Activated naive CD8-positive, alpha-beta T cell treated with anti-CD3 and anti-CD28 coated beads for 36 hours (primary cell): ENCODE measurements at regions not wholly inside any gene's neighbourhood (a gene's known extent, or its start where the extent isn't known, plus 50 kb on each side); places are given as distances from the start of the nearest gene placed in this dataset.

Source experiments
- DNase-seq: peaks from one replicate; pipeline ENCODE4 v3.0.0; 2021
- H3K27ac Mint-ChIP-seq: one replicate; pipeline ENCODE4 v1.8.0; 2022; ENCODE audit warnings: mild to moderate bottlenecking, moderate library complexity, mixed read lengths
- H3K27me3 Mint-ChIP-seq: one replicate; pipeline ENCODE4 v1.8.0; 2022; ENCODE audit warnings: mild to moderate bottlenecking, mixed read lengths
- H3K36me3 Mint-ChIP-seq: one replicate; pipeline ENCODE4 v1.8.0; 2021; ENCODE audit warnings: mild to moderate bottlenecking, mixed read lengths
- H3K4me1 Mint-ChIP-seq: one replicate; pipeline ENCODE4 v1.8.0; 2021; ENCODE audit warnings: mixed read lengths
- H3K4me3 Mint-ChIP-seq: one replicate; pipeline ENCODE4 v1.8.0; 2022; ENCODE audit warnings: mild to moderate bottlenecking, moderate library complexity, mixed read lengths
- H3K9me3 Mint-ChIP-seq: one replicate; pipeline ENCODE4 v1.8.0; 2022; ENCODE audit warnings: mixed read lengths

GRCh38 chr5:143619040-143619439 is 192.9 kb upstream of the HMHB1 start:
- Mint-ChIP-seq H3K4me1 (no peaks in the 10 kb centered on the region), H3K27me3 (peaks cover 3% of the 10 kb centered on the region), H3K4me3 (no peak overlapping the region), H3K27ac (no peak overlapping the region), H3K36me3 (peaks cover 2% of the 10 kb centered on the region), H3K9me3 (no peaks in the 10 kb centered on the region)
- no peak for DNase-seq

- no peak overlapping the region for H3K4me3 Mint-ChIP-seq
- H3K36me3 Mint-ChIP-seq: peaks cover 2% of the 10 kb centered on the region
- no peaks in the 10 kb centered on the region for H3K9me3 Mint-ChIP-seq
- H3K27ac Mint-ChIP-seq: no peak overlapping the region
- no peak for DNase-seq
- H3K4me1 Mint-ChIP-seq: no peaks in the 10 kb centered on the region
- peaks cover 3% of the 10 kb centered on the region for H3K27me3 Mint-ChIP-seq
These were observed 193.8 kb upstream of the HMHB1 start for GRCh38 chr5:143618141-143618540.

GRCh38 chr5:143614831-143615230 is 197.1 kb upstream of the HMHB1 start:
- DNase-seq: no peak
- no peaks in the 10 kb centered on the region for H3K36me3 Mint-ChIP-seq
- H3K27me3 Mint-ChIP-seq: peaks cover 7% of the 10 kb centered on the region
- H3K9me3 Mint-ChIP-seq: no peaks in the 10 kb centered on the region
- H3K27ac Mint-ChIP-seq: no peak overlapping the region
- H3K4me1 Mint-ChIP-seq: no peaks in the 10 kb centered on the region
- H3K4me3 Mint-ChIP-seq: no peak overlapping the region

- no peak overlapping the region for H3K27ac Mint-ChIP-seq
- H3K27me3 Mint-ChIP-seq: peaks cover 10% of the 10 kb centered on the region
- no peaks in the 10 kb centered on the region for H3K4me1 Mint-ChIP-seq
- peaks cover 5% of the 10 kb centered on the region for H3K9me3 Mint-ChIP-seq
- H3K4me3 Mint-ChIP-seq: no peak overlapping the region
- no peak for DNase-seq
- no peaks in the 10 kb centered on the region for H3K36me3 Mint-ChIP-seq
These were observed 198.6 kb upstream of the HMHB1 start for GRCh38 chr5:143613329-143613728.

- H3K27me3 Mint-ChIP-seq: peaks cover 7% of the 10 kb centered on the region
- peaks cover under 1% of the 10 kb centered on the region for H3K36me3 Mint-ChIP-seq
- peaks cover 6% of the 10 kb centered on the region for H3K4me1 Mint-ChIP-seq
- H3K9me3 Mint-ChIP-seq: peaks cover 7% of the 10 kb centered on the region
- H3K4me3 Mint-ChIP-seq: no peak overlapping the region
- no peak overlapping the region for H3K27ac Mint-ChIP-seq
- no peak for DNase-seq
These were observed 201.0 kb upstream of the HMHB1 start for GRCh38 chr5:143610946-143611345.

GRCh38 chr5:143606043-143606752 is 202.7 kb upstream of the NR3C1 start:
- peaks cover 9% of the 10 kb centered on the region for H3K9me3 Mint-ChIP-seq
- H3K4me3 Mint-ChIP-seq: no peak overlapping the region
- peaks cover 3% of the 10 kb centered on the region for H3K27me3 Mint-ChIP-seq
- peaks cover 22% of the 10 kb centered on the region for H3K4me1 Mint-ChIP-seq
- H3K36me3 Mint-ChIP-seq: peaks cover 3% of the 10 kb centered on the region
- no peak for DNase-seq
- peak overlapping the region; percentile 82 for H3K27ac Mint-ChIP-seq

- Mint-ChIP-seq H3K9me3 (peaks cover 9% of the 10 kb centered on the region), H3K4me3 (peak overlapping the region; percentile 29), H3K27me3 (peaks cover 3% of the 10 kb centered on the region), H3K4me1 (peaks cover 22% of the 10 kb centered on the region), H3K36me3 (peaks cover 3% of the 10 kb centered on the region), H3K27ac (peak overlapping the region; percentile 82)
- no peak for DNase-seq
These were observed 202.0 kb upstream of the NR3C1 start for GRCh38 chr5:143605403-143606005.

- DNase-seq: no peak
- Mint-ChIP-seq H3K4me1 (peaks cover 22% of the 10 kb centered on the region), H3K4me3 (no peak overlapping the region), H3K27me3 (no peaks in the 10 kb centered on the region), H3K36me3 (peaks cover 3% of the 10 kb centered on the region), H3K27ac (no peak overlapping the region), H3K9me3 (peaks cover 4% of the 10 kb centered on the region)
These were observed 198.4 kb upstream of the NR3C1 start for GRCh38 chr5:143601917-143602333.

GRCh38 chr5:143601357-143601756 is 197.9 kb upstream of the NR3C1 start:
- Mint-ChIP-seq H3K27ac (no peak overlapping the region), H3K4me1 (peaks cover 21% of the 10 kb centered on the region), H3K9me3 (peaks cover 4% of the 10 kb centered on the region), H3K36me3 (peaks cover 3% of the 10 kb centered on the region), H3K4me3 (no peak overlapping the region), H3K27me3 (no peaks in the 10 kb centered on the region)
- no peak for DNase-seq

GRCh38 chr5:143600396-143601075 is 197.1 kb upstream of the NR3C1 start:
- H3K27me3 Mint-ChIP-seq: no peaks in the 10 kb centered on the region
- H3K9me3 Mint-ChIP-seq: peaks cover 4% of the 10 kb centered on the region
- H3K27ac Mint-ChIP-seq: no peak overlapping the region
- DNase-seq: no peak
- H3K4me1 Mint-ChIP-seq: peaks cover 16% of the 10 kb centered on the region
- no peak overlapping the region for H3K4me3 Mint-ChIP-seq
- H3K36me3 Mint-ChIP-seq: no peaks in the 10 kb centered on the region

- H3K4me1 Mint-ChIP-seq: peaks cover 6% of the 10 kb centered on the region
- no peak overlapping the region for H3K27ac Mint-ChIP-seq
- H3K27me3 Mint-ChIP-seq: no peaks in the 10 kb centered on the region
- H3K4me3 Mint-ChIP-seq: no peak overlapping the region
- H3K9me3 Mint-ChIP-seq: peaks cover 4% of the 10 kb centered on the region
- no peak for DNase-seq
- H3K36me3 Mint-ChIP-seq: no peaks in the 10 kb centered on the region
These were observed 196.0 kb upstream of the NR3C1 start for GRCh38 chr5:143599474-143599873.

- Mint-ChIP-seq H3K36me3 (no peaks in the 10 kb centered on the region), H3K4me3 (no peak overlapping the region), H3K4me1 (peaks cover 4% of the 10 kb centered on the region), H3K27ac (no peak overlapping the region), H3K9me3 (peaks cover 2% of the 10 kb centered on the region), H3K27me3 (no peaks in the 10 kb centered on the region)
- no peak for DNase-seq
These were observed 193.3 kb upstream of the NR3C1 start for GRCh38 chr5:143596824-143597223.

GRCh38 chr5:143594902-143595818 is 191.7 kb upstream of the NR3C1 start:
- Mint-ChIP-seq H3K36me3 (no peaks in the 10 kb centered on the region), H3K27me3 (no peaks in the 10 kb centered on the region), H3K4me3 (no peak overlapping the region), H3K27ac (no peak overlapping the region), H3K4me1 (peaks cover 4% of the 10 kb centered on the region), H3K9me3 (peaks cover 2% of the 10 kb centered on the region)
- DNase-seq: no peak

- DNase-seq: no peak
- H3K27ac Mint-ChIP-seq: no peak overlapping the region
- peaks cover 8% of the 10 kb centered on the region for H3K4me1 Mint-ChIP-seq
- H3K27me3 Mint-ChIP-seq: no peaks in the 10 kb centered on the region
- H3K4me3 Mint-ChIP-seq: no peak overlapping the region
- H3K9me3 Mint-ChIP-seq: peaks cover 3% of the 10 kb centered on the region
- no peaks in the 10 kb centered on the region for H3K36me3 Mint-ChIP-seq
These were observed 190.2 kb upstream of the NR3C1 start for GRCh38 chr5:143593723-143594122.

- Mint-ChIP-seq H3K36me3 (no peaks in the 10 kb centered on the region), H3K27ac (no peak overlapping the region), H3K27me3 (no peaks in the 10 kb centered on the region), H3K4me1 (peaks cover 15% of the 10 kb centered on the region), H3K4me3 (no peak overlapping the region), H3K9me3 (peaks cover 3% of the 10 kb centered on the region)
- no peak for DNase-seq
These were observed 189.2 kb upstream of the NR3C1 start for GRCh38 chr5:143592648-143593047.
